ENCODE measurements at regions not wholly inside any gene's neighbourhood (a gene's known extent, or its start where the extent isn't known, plus 50 kb on each side); places are given as distances from the start of the nearest gene placed in this dataset.

GRCh38 chr20:22796469-22797077 is 212.2 kb upstream of the FOXA2 start:
- no peaks in the 10 kb centered on the region for H3K27me3 ChIP-seq
- Mint-ChIP-seq H3K27ac (no peak overlapping the region), H3K4me1 (peaks cover 24% of the 10 kb centered on the region), H3K27me3 (ENCODE audit: insufficient read depth, low read depth) (peaks cover 5% of the 10 kb centered on the region), H3K9me3 (no peaks in the 10 kb centered on the region), H3K4me3 (no peak overlapping the region), H3K36me3 (no peaks in the 10 kb centered on the region)
- DNase-seq (ENCODE audit: low spot score): no peak
- H3K4me3 ChIP-seq: no peak overlapping the region
- H3K36me3 ChIP-seq: no peaks in the 10 kb centered on the region
- H3K79me2 ChIP-seq (ENCODE audit: low read depth): no peaks in the 10 kb centered on the region
- no peaks in the 10 kb centered on the region for H3K9me3 ChIP-seq (ENCODE audit: low read depth)
- no peak for TF ChIP-seq EZH2 (IDR thresholded peaks at IDR 0.05)
- no peak for TF ChIP-seq CTCF (IDR thresholded peaks at IDR 0.05)
- TF ChIP-seq EZH2phosphoT487 (IDR thresholded peaks at IDR 0.05): no peak
- H4K20me1 ChIP-seq (ENCODE audit: low read depth): no peaks in the 10 kb centered on the region
- H2AFZ ChIP-seq (replicated peaks): no peak overlapping the region
- no peak overlapping the region for H3K27ac ChIP-seq
- peaks cover 11% of the 10 kb centered on the region for H3K4me1 ChIP-seq
- no peak overlapping the region for H3K4me2 ChIP-seq
- no peaks in the 10 kb centered on the region for H3F3A ChIP-seq (ENCODE audit: low read depth)
- no peak overlapping the region for H3K9ac ChIP-seq

GRCh38 chr20:22797103-22797502 is 212.7 kb upstream of the FOXA2 start:
- no peaks in the 10 kb centered on the region for H3K79me2 ChIP-seq (ENCODE audit: low read depth)
- no peaks in the 10 kb centered on the region for H3K36me3 Mint-ChIP-seq
- H3F3A ChIP-seq (ENCODE audit: low read depth): no peaks in the 10 kb centered on the region
- no peaks in the 10 kb centered on the region for H3K36me3 ChIP-seq
- H3K9me3 Mint-ChIP-seq: no peaks in the 10 kb centered on the region
- peaks cover 29% of the 10 kb centered on the region for H3K4me1 Mint-ChIP-seq
- peaks cover 13% of the 10 kb centered on the region for H3K4me1 ChIP-seq
- TF ChIP-seq EZH2 (IDR thresholded peaks at IDR 0.05) (no peak), CTCF (IDR thresholded peaks at IDR 0.05) (no peak), EZH2phosphoT487 (IDR thresholded peaks at IDR 0.05) (no peak)
- no peak overlapping the region for H3K4me2 ChIP-seq
- no peaks in the 10 kb centered on the region for H3K9me3 ChIP-seq (ENCODE audit: low read depth)
- H3K27me3 ChIP-seq: no peaks in the 10 kb centered on the region
- H4K20me1 ChIP-seq (ENCODE audit: low read depth): no peaks in the 10 kb centered on the region
- no peak for DNase-seq (ENCODE audit: low spot score)
- H2AFZ ChIP-seq (replicated peaks): no peak overlapping the region
- no peak overlapping the region for H3K4me3 Mint-ChIP-seq
- H3K27ac Mint-ChIP-seq: no peak overlapping the region
- no peak overlapping the region for H3K9ac ChIP-seq
- no peak overlapping the region for H3K4me3 ChIP-seq
- no peak overlapping the region for H3K27ac ChIP-seq
- H3K27me3 Mint-ChIP-seq (ENCODE audit: insufficient read depth, low read depth): peaks cover 3% of the 10 kb centered on the region

- Mint-ChIP-seq H3K4me1 (peaks cover 28% of the 10 kb centered on the region), H3K36me3 (no peaks in the 10 kb centered on the region), H3K27ac (no peak overlapping the region), H3K9me3 (no peaks in the 10 kb centered on the region), H3K27me3 (ENCODE audit: insufficient read depth, low read depth) (peaks cover 5% of the 10 kb centered on the region), H3K4me3 (no peak overlapping the region)
- Histone ChIP-seq H3K4me3 (no peak overlapping the region), H3K79me2 (ENCODE audit: low read depth) (no peaks in the 10 kb centered on the region), H3F3A (ENCODE audit: low read depth) (no peaks in the 10 kb centered on the region), H3K27me3 (no peaks in the 10 kb centered on the region), H3K9me3 (ENCODE audit: low read depth) (no peaks in the 10 kb centered on the region), H4K20me1 (ENCODE audit: low read depth) (no peaks in the 10 kb centered on the region), H2AFZ (replicated peaks) (no peak overlapping the region), H3K4me1 (peaks cover 7% of the 10 kb centered on the region), H3K9ac (no peak overlapping the region), H3K4me2 (no peak overlapping the region), H3K27ac (no peak overlapping the region), H3K36me3 (no peaks in the 10 kb centered on the region)
- TF ChIP-seq EZH2 (IDR thresholded peaks at IDR 0.05) (no peak), EZH2phosphoT487 (IDR thresholded peaks at IDR 0.05) (no peak), CTCF (IDR thresholded peaks at IDR 0.05) (no peak)
- DNase-seq (ENCODE audit: low spot score): no peak
These were observed 215.3 kb upstream of the FOXA2 start for GRCh38 chr20:22799687-22800086.
